ENCODE measurements at regions not wholly inside any gene's neighbourhood (a gene's known extent, or its start where the extent isn't known, plus 50 kb on each side); places are given as distances from the start of the nearest gene placed in this dataset.

- TF ChIP-seq CTCF (conservative IDR thresholded peaks at IDR 0.05; ENCODE audit: low read depth, low read length) (no peak), EZH2 (IDR thresholded peaks at IDR 0.05; ENCODE audit: low read length, unreplicated experiment) (no peak)
Observed at GRCh38 chr13:109384491-109385241, 401.7 kb downstream of the IRS2 start.

All from PC-3 (cell line).